AG04450 (cell line): ENCODE measurements at regions not wholly inside any gene's neighbourhood (a gene's known extent, or its start where the extent isn't known, plus 50 kb on each side); places are given as distances from the start of the nearest gene placed in this dataset.

Experiments
- CTCF ChIA-PET: fragments of 300-600, 350-600 bp; formaldehyde crosslinking; extraction: SDS; loops from one replicate; lab custom pipeline; 2022; ENCODE audit warnings: antibody characterized with exemption, inconsistent platforms; lab: Charles Lee
- POLR2A ChIA-PET: fragments of 350-600 bp; formaldehyde crosslinking; extraction: SDS; loops from one replicate; lab custom pipeline; 2021; ENCODE audit warnings: antibody characterized with exemption, inconsistent platforms; lab: Yijun Ruan, JAX
- DNase-seq: peaks from one replicate; pipeline ENCODE4 v3.0.0-alpha.2; 2011; ENCODE audit warnings: low read depth, low spot score
- H3K27ac ChIP-seq: one replicate; pipeline ENCODE4 v1.5.1; 2012; ENCODE audit warnings: low read depth, low read length, control low read depth
- H3K27me3 ChIP-seq: one replicate; pipeline ENCODE4 v1.6.0; 2012; ENCODE audit warnings: low read length; ENCODE audit not compliant: control insufficient read depth, insufficient read depth
- H3K4me3 ChIP-seq: 2 replicates; pipeline ENCODE4 v1.5.1; 2011; ENCODE audit warnings: mild to moderate bottlenecking, low read depth, low read length, control low read depth
- H3K9me3 ChIP-seq: 2 replicates; pipeline ENCODE4 v1.5.1; 2012; ENCODE audit warnings: low read length; ENCODE audit not compliant: control insufficient read depth, insufficient read depth
- CTCF ChIP-seq: IDR thresholded peaks from 2 replicates; pipeline ENCODE4 v1.5.1; 2011; ENCODE audit warnings: low read depth, low read length, control low read depth, inconsistent platforms

- no peak overlapping the region; the same call in 1 of the 2 replicates for H3K4me3 ChIP-seq
- peaks cover 2% of the 10 kb centered on the region for H3K27me3 ChIP-seq
- no peak for TF ChIP-seq CTCF
- DNase-seq: no peak
- no peak overlapping the region for H3K27ac ChIP-seq
- POLR2A ChIA-PET: no interaction called here
- H3K9me3 ChIP-seq: no peaks in the 10 kb centered on the region
- CTCF ChIA-PET: interaction anchor here (0.7 to 7.2 kb wide), 13 partner anchors 26 to 316 kb away, joined by 3 to 154 read pairs (median 5); no protein-coding TSS in a partner anchor
Observed at GRCh38 chr2:172173174-172173706, 70.5 kb upstream of the DLX2 start.

- no peaks in the 10 kb centered on the region for H3K9me3 ChIP-seq
- CTCF ChIA-PET: interaction anchor here (0.9 to 4.2 kb wide), 2 partner anchors 23 to 284 kb away, joined by 4 to 30 read pairs; no protein-coding TSS in a partner anchor
- POLR2A ChIA-PET: no interaction called here
- H3K27me3 ChIP-seq: no peaks in the 10 kb centered on the region
- no peak overlapping the region for H3K4me3 ChIP-seq
- no peak for DNase-seq
- H3K27ac ChIP-seq: no peak overlapping the region
- TF ChIP-seq CTCF: no peak
Observed at GRCh38 chr2:172177581-172177980, 74.9 kb upstream of the DLX2 start.

GRCh38 chr2:172177996-172178395, 75.3 kb upstream of the DLX2 start:
- Histone ChIP-seq H3K27ac (no peak overlapping the region), H3K27me3 (no peaks in the 10 kb centered on the region), H3K9me3 (no peaks in the 10 kb centered on the region), H3K4me3 (no peak overlapping the region)
- TF ChIP-seq CTCF: no peak
- POLR2A ChIA-PET: no interaction called here
- no peak for DNase-seq
- CTCF ChIA-PET: interaction anchor here (0.8 to 4.2 kb wide), 3 partner anchors 23 to 287 kb away, joined by 3 to 30 read pairs (median 4); no protein-coding TSS in a partner anchor

- DNase-seq: no peak
- Histone ChIP-seq H3K27ac (no peak overlapping the region), H3K9me3 (no peaks in the 10 kb centered on the region), H3K4me3 (no peak overlapping the region), H3K27me3 (no peaks in the 10 kb centered on the region)
- ChIA-PET POLR2A (no interaction called here), CTCF (interaction anchor here (0.6 to 4.2 kb wide), 2 partner anchors 49 to 282 kb away, joined by 3 to 30 read pairs; no protein-coding TSS in a partner anchor)
- TF ChIP-seq CTCF: no peak
Observed at GRCh38 chr2:172179045-172179701, 76.5 kb upstream of the DLX2 start.

- no peak overlapping the region for H3K27ac ChIP-seq
- POLR2A ChIA-PET: no interaction called here
- CTCF ChIA-PET: interaction anchor here (0.9 kb wide), 1 partner anchor 280 kb away, joined by 4 read pairs; no protein-coding TSS in a partner anchor
- DNase-seq: no peak
- H3K9me3 ChIP-seq: no peaks in the 10 kb centered on the region
- no peak for TF ChIP-seq CTCF
- H3K4me3 ChIP-seq: no peak overlapping the region
- H3K27me3 ChIP-seq: no peaks in the 10 kb centered on the region
Observed at GRCh38 chr2:172181840-172182239, 79.1 kb upstream of the DLX2 start.
